ENCODE measurements at regions not wholly inside any gene's neighbourhood (a gene's known extent, or its start where the extent isn't known, plus 50 kb on each side); places are given as distances from the start of the nearest gene placed in this dataset.

GRCh38 chr5:52709167-52709925 is 78.4 kb upstream of the ITGA1 start:
- no peak for TF ChIP-seq CTCF (IDR thresholded peaks at IDR 0.05; ENCODE audit: insufficient read depth, low read length)
- DNase-seq (ENCODE audit: low read depth) = no peak

GRCh38 chr5:52710310-52710971 is 77.3 kb upstream of the ITGA1 start:
- DNase-seq (ENCODE audit: low read depth) = no peak
- TF ChIP-seq CTCF (IDR thresholded peaks at IDR 0.05; ENCODE audit: insufficient read depth, low read length) = no peak
- H3K4me3 ChIP-seq (ENCODE audit: low read depth, low read length) = no peak overlapping the region

More at GRCh38 chr5:52709167-52709925, 78.4 kb upstream of the ITGA1 start:
- H3K4me3 ChIP-seq (ENCODE audit: low read depth, low read length) = no peak overlapping the region

GRCh38 chr5:52710972-52711596 is 76.6 kb upstream of the ITGA1 start:
- no peak for TF ChIP-seq CTCF (IDR thresholded peaks at IDR 0.05; ENCODE audit: insufficient read depth, low read length)
- no peak for DNase-seq (ENCODE audit: low read depth)
- no peak overlapping the region for H3K4me3 ChIP-seq (ENCODE audit: low read depth, low read length)

- H3K4me3 ChIP-seq (ENCODE audit: low read depth, low read length) = no peak overlapping the region
- DNase-seq (ENCODE audit: low read depth) = no peak
- TF ChIP-seq CTCF (IDR thresholded peaks at IDR 0.05; ENCODE audit: insufficient read depth, low read length) = no peak
These were observed 75.4 kb upstream of the ITGA1 start for GRCh38 chr5:52712354-52712753.

GRCh38 chr5:52725065-52725746 is 62.5 kb upstream of the ITGA1 start:
- no peak overlapping the region for H3K4me3 ChIP-seq (ENCODE audit: low read depth, low read length)
- DNase-seq (ENCODE audit: low read depth) = no peak
- TF ChIP-seq CTCF (IDR thresholded peaks at IDR 0.05; ENCODE audit: insufficient read depth, low read length) = no peak

- TF ChIP-seq CTCF (IDR thresholded peaks at IDR 0.05; ENCODE audit: insufficient read depth, low read length) = no peak
- DNase-seq (ENCODE audit: low read depth) = no peak
- no peak overlapping the region for H3K4me3 ChIP-seq (ENCODE audit: low read depth, low read length)
These were observed 61.9 kb upstream of the ITGA1 start for GRCh38 chr5:52725808-52726207.

Data from fibroblast of the aortic adventitia (primary cell).